ENCODE measurements at regions not wholly inside any gene's neighbourhood (a gene's known extent, or its start where the extent isn't known, plus 50 kb on each side); places are given as distances from the start of the nearest gene placed in this dataset.

DNA sequence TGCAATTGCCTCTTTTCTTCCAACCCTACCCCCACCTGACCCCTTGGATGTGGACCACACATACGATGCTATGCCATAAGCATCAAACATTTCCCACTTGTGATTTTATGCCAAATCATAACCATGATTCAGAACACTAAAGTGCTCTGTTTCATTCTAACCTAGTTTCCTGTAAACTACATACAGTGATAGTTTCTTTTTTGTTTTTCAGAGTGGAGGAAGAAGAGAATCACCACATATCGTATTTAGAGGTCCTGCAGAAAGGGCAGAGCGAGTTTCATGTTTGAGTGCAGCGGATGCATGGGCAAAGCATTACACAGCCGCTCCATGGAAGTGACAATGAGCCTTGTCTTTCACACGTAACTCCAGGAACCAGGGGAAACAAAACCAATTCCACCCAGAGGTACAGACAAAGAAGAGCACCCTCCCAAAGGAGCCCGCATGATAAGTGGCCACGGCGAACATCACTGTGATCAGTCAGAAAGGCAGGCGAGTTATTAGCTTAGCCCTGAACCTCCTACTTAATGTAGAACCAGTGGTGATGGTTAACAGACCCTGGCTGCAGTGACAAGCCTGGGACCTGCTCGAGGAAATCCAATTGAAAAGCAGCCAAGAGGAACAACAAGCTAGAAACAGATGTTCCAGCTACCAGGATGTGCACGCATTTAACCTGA is 64.0 kb upstream of the ZNF281 start:
- TF ChIP-seq, protein P1, sequence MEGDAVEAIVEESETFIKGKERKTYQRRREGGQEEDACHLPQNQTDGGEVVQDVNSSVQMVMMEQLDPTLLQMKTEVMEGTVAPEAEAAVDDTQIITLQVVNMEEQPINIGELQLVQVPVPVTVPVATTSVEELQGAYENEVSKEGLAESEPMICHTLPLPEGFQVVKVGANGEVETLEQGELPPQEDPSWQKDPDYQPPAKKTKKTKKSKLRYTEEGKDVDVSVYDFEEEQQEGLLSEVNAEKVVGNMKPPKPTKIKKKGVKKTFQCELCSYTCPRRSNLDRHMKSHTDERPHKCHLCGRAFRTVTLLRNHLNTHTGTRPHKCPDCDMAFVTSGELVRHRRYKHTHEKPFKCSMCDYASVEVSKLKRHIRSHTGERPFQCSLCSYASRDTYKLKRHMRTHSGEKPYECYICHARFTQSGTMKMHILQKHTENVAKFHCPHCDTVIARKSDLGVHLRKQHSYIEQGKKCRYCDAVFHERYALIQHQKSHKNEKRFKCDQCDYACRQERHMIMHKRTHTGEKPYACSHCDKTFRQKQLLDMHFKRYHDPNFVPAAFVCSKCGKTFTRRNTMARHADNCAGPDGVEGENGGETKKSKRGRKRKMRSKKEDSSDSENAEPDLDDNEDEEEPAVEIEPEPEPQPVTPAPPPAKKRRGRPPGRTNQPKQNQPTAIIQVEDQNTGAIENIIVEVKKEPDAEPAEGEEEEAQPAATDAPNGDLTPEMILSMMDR (IDR thresholded peaks at IDR 0.05): no peak
- no peak for TF ChIP-seq POLR2AphosphoS5 (IDR thresholded peaks at IDR 0.05)
- no peak for TF ChIP-seq POLR2A (IDR thresholded peaks at IDR 0.05)
- no peak for TF ChIP-seq EP300 (IDR thresholded peaks at IDR 0.05)
- H3K27ac ChIP-seq: no peak overlapping the region
- DNase-seq (ENCODE audit: low spot score in 2 of 2): no peak
- H3K36me3 ChIP-seq: no peaks in the 10 kb centered on the region
- peaks cover 9% of the 10 kb centered on the region for H3K27me3 ChIP-seq
- WGBS: 53% methylated on average over 12 of the region's 12 CpGs
- no peak overlapping the region for H3K4me3 ChIP-seq
- H3K9me3 ChIP-seq: no peaks in the 10 kb centered on the region
- H3K4me1 ChIP-seq: no peaks in the 10 kb centered on the region

DNA sequence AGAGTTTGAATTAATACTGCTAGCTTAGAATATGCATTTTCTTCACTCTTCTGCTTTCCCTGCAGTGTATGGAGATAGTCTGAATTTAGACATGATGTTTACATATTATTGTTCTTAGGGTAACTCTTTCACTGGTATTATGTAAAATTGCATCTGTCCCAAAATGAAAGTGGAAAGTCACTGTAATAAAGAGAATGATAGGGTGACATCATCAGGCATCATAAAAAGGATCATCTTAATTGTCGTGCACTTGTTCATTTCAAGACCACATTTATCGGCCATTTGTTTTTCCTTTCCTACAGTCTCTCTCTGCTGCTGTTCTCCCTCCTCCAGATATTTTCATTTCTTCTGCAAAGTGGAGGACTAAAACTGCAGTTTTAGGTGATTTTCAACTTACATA is 61.9 kb upstream of the ZNF281 start:
- no peak overlapping the region for H3K4me3 ChIP-seq
- no peak for DNase-seq (ENCODE audit: low spot score in 2 of 2)
- WGBS: 79% methylated on average over 2 of the region's 2 CpGs

DNA sequence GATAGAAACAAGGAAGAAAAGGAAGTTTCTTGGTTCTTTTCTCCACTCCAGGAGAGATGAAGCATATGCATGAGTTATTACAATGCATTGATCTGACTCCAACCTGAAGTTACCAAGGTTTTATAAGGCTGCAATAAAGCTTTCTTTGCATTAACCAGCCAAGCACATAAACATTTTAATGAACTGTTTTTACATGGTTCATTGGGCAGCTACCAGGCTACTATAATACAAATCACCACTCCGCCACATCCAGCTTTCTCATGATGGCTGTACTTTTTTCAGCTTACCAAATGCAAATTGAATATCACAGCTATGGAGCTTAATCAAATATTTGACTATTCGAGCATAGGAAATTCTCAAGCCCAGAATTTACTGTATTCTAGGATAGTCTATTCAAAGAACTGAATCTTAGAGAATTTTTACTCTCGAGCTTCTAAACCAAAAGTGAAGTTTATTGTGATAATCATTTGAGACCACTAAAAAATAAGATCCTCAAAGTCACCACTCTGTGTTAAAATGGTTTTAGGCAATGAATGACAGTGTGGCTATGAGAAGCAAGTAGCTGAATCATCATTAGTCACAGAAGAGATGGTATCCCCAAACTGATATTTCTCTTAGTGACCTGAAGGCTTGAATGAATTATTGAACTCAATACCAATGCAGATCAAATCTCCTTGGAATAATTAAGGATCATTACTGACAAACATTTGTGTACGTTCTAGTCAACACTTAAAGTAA is 58.6 kb upstream of the ZNF281 start:
- TF ChIP-seq POLR2A (IDR thresholded peaks at IDR 0.05) (no peak), EP300 (IDR thresholded peaks at IDR 0.05) (no peak)
- TF ChIP-seq, protein P1 (IDR thresholded peaks at IDR 0.05): no peak
- H3K9me3 ChIP-seq: no peaks in the 10 kb centered on the region

More for the DNA sequence above, 61.9 kb upstream of the ZNF281 start:
- H3K27me3 ChIP-seq: peaks cover 9% of the 10 kb centered on the region
- H3K4me1 ChIP-seq: no peaks in the 10 kb centered on the region
- no peaks in the 10 kb centered on the region for H3K9me3 ChIP-seq
- H3K27ac ChIP-seq: no peak overlapping the region
- TF ChIP-seq POLR2AphosphoS5 (IDR thresholded peaks at IDR 0.05) (no peak), EP300 (IDR thresholded peaks at IDR 0.05) (no peak), POLR2A (IDR thresholded peaks at IDR 0.05) (no peak)
- TF ChIP-seq, protein P1 (IDR thresholded peaks at IDR 0.05): no peak
- H3K36me3 ChIP-seq: no peaks in the 10 kb centered on the region

DNA sequence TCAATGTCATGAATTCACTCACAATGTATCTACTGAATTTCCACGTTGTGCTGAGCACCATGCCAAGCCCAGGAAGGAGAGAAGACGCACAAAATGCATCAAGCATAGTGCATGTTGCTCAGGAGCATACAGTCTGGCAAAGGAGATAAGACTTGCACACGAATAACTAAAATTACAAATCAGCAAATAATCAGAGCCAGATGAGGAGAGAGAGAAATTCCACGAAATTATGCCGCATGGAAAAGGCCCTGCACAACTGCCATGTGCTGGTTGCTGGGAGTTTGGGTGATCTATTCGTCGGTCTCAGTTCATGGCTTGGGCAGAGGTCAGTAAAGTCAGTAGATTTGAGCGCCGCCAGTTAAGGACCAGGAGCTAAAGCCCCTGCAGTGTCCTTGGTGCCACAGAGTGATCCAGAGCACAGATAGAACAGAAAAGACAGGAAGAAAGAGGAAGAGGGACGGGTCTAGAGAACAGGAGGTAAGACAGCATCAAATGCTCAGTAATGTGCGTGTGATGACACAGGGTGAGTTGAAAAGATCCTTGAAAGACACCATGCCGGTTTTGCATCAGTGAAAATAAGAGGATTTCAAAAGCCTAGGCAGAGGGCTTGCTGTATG is 55.1 kb upstream of the ZNF281 start:
- DNase-seq (ENCODE audit: low spot score in 2 of 2): no peak
- Histone ChIP-seq H3K4me1 (no peaks in the 10 kb centered on the region), H3K9me3 (no peaks in the 10 kb centered on the region), H3K36me3 (no peaks in the 10 kb centered on the region), H3K27ac (no peak overlapping the region), H3K27me3 (no peaks in the 10 kb centered on the region), H3K4me3 (no peak overlapping the region)
- no peak for TF ChIP-seq POLR2A (IDR thresholded peaks at IDR 0.05)
- no peak for TF ChIP-seq POLR2AphosphoS5 (IDR thresholded peaks at IDR 0.05)
- WGBS: 70% methylated on average over 12 of the region's 12 CpGs

More for the DNA sequence above, 58.6 kb upstream of the ZNF281 start:
- WGBS: 81% methylated on average over 4 of the region's 4 CpGs
- Histone ChIP-seq H3K27me3 (no peaks in the 10 kb centered on the region), H3K4me3 (no peak overlapping the region), H3K4me1 (no peaks in the 10 kb centered on the region), H3K27ac (no peak overlapping the region), H3K36me3 (no peaks in the 10 kb centered on the region)
- DNase-seq (ENCODE audit: low spot score in 2 of 2): no peak
